GM18861 (cell line): ENCODE measurements at regions not wholly inside any gene's neighbourhood (a gene's known extent, or its start where the extent isn't known, plus 50 kb on each side); places are given as distances from the start of the nearest gene placed in this dataset.

Experiments used
- ATAC-seq: cut with Tn5 transposase; IDR thresholded peaks from one replicate; pipeline ENCODE4 v1.9.1; 2021; ENCODE audit not compliant: unreplicated experiment

GRCh38 chr1:218573925-218574324 is 228.8 kb downstream of the TGFB2 start:
- no peak for ATAC-seq

- no peak for ATAC-seq
These were observed 229.9 kb downstream of the TGFB2 start for GRCh38 chr1:218575079-218575478.

GRCh38 chr1:218575856-218576255 is 230.7 kb downstream of the TGFB2 start:
- no peak for ATAC-seq

- ATAC-seq: no peak
These were observed 237.5 kb downstream of the TGFB2 start for GRCh38 chr1:218582646-218583045.

- ATAC-seq: no peak
These were observed 239.5 kb downstream of the TGFB2 start for GRCh38 chr1:218584418-218585155.

GRCh38 chr1:218585511-218586184 is 240.5 kb downstream of the TGFB2 start:
- ATAC-seq: no peak

GRCh38 chr1:218587900-218588299 is 242.8 kb downstream of the TGFB2 start:
- no peak for ATAC-seq

GRCh38 chr1:218588540-218589172 is 243.5 kb downstream of the TGFB2 start:
- ATAC-seq: no peak

- no peak for ATAC-seq
These were observed 244.4 kb downstream of the TGFB2 start for GRCh38 chr1:218589487-218589886.

GRCh38 chr1:218591966-218592365 is 246.8 kb downstream of the TGFB2 start:
- ATAC-seq: no peak

GRCh38 chr1:218592688-218593087 is 247.6 kb downstream of the TGFB2 start:
- no peak for ATAC-seq

GRCh38 chr1:218600968-218601367 is 255.8 kb downstream of the TGFB2 start:
- ATAC-seq: no peak

GRCh38 chr1:218604217-218604616 is 259.1 kb downstream of the TGFB2 start:
- no peak for ATAC-seq

GRCh38 chr1:218611916-218612585 is 266.9 kb downstream of the TGFB2 start:
- no peak for ATAC-seq

- ATAC-seq: no peak
These were observed 268.0 kb downstream of the TGFB2 start for GRCh38 chr1:218613105-218613504.

- ATAC-seq: no peak
These were observed 268.9 kb downstream of the TGFB2 start for GRCh38 chr1:218614031-218614430.

- no peak for ATAC-seq
These were observed 271.5 kb downstream of the TGFB2 start for GRCh38 chr1:218616681-218617080.

GRCh38 chr1:218617986-218618385 is 272.9 kb downstream of the TGFB2 start:
- ATAC-seq: no peak

GRCh38 chr1:218620956-218621355 is 275.8 kb downstream of the TGFB2 start:
- no peak for ATAC-seq

GRCh38 chr1:218624052-218624451 is 278.9 kb downstream of the TGFB2 start:
- ATAC-seq: no peak

GRCh38 chr1:218625393-218625792 is 280.3 kb downstream of the TGFB2 start:
- no peak for ATAC-seq
